Astrocyte (in vitro differentiated cells and primary cell): ENCODE measurements at regions not wholly inside any gene's neighbourhood (a gene's known extent, or its start where the extent isn't known, plus 50 kb on each side); places are given as distances from the start of the nearest gene placed in this dataset.

Experiments
- DNase-seq: peaks from one replicate; pipeline ENCODE4 v3.0.0-alpha.2; 2010; ENCODE audit warnings: low read depth
- FAIRE-seq: peaks from 2 replicates; lab custom pipeline; 2011; peaks lifted over from hg19 to GRCh38; lab: Jason Lieb, UNC
- H2AFZ ChIP-seq: 2 replicates; pipeline ENCODE4 v1.6.0; 2012; ENCODE audit warnings: low read depth, low read length, inconsistent platforms
- H3K27ac ChIP-seq: 2 replicates; pipeline ENCODE4 v1.5.1; 2011; ENCODE audit warnings: low read depth, low read length, inconsistent platforms
- H3K27me3 ChIP-seq: 2 replicates; pipeline ENCODE4 v1.6.0; 2011; ENCODE audit warnings: low read length, inconsistent platforms; ENCODE audit not compliant: insufficient read depth
- H3K36me3 ChIP-seq: 2 replicates; pipeline ENCODE4 v1.5.1; 2011; ENCODE audit warnings: low read length, inconsistent platforms; ENCODE audit not compliant: insufficient read depth
- H3K4me1 ChIP-seq: 2 replicates; pipeline ENCODE4 v1.5.1; 2011; ENCODE audit warnings: low read length, inconsistent platforms; ENCODE audit not compliant: insufficient read depth
- H3K4me2 ChIP-seq: 2 replicates; pipeline ENCODE4 v1.6.0; 2012; ENCODE audit warnings: low read length, inconsistent platforms
- H3K4me3 ChIP-seq: 2 replicates; pipeline ENCODE4 v1.5.1; 2011; ENCODE audit warnings: low read depth, mild to moderate bottlenecking, low read length, inconsistent platforms; ENCODE audit not compliant: insufficient read depth
- H3K79me2 ChIP-seq: 2 replicates; pipeline ENCODE4 v1.6.0; 2012; ENCODE audit warnings: mild to moderate bottlenecking, low read length, inconsistent platforms; ENCODE audit not compliant: insufficient read depth
- H3K9ac ChIP-seq: 2 replicates; pipeline ENCODE4 v1.6.0; 2012; ENCODE audit warnings: mild to moderate bottlenecking, low read length, inconsistent platforms
- H3K9me3 ChIP-seq: 2 replicates; pipeline ENCODE4 v1.5.1; 2012; ENCODE audit warnings: low read depth, mild to moderate bottlenecking, low read length, inconsistent platforms; ENCODE audit not compliant: insufficient read depth
- H4K20me1 ChIP-seq: 2 replicates; pipeline ENCODE4 v1.6.0; 2012; ENCODE audit warnings: low read length, inconsistent platforms; ENCODE audit not compliant: insufficient read depth
- H3K27ac Mint-ChIP-seq: one replicate; pipeline ENCODE4 v1.8.0; 2021; ENCODE audit warnings: mild to moderate bottlenecking, mixed read lengths; ENCODE audit not compliant: unreplicated experiment
- H3K27me3 Mint-ChIP-seq: one replicate; pipeline ENCODE4 v1.8.0; 2021; ENCODE audit warnings: low read depth, mixed read lengths; ENCODE audit not compliant: unreplicated experiment
- H3K36me3 Mint-ChIP-seq: one replicate; pipeline ENCODE4 v1.8.0; 2021; ENCODE audit warnings: low read depth, mixed read lengths; ENCODE audit not compliant: unreplicated experiment
- H3K4me1 Mint-ChIP-seq: one replicate; pipeline ENCODE4 v1.8.0; 2021; ENCODE audit warnings: low read depth, mixed read lengths; ENCODE audit not compliant: unreplicated experiment
- H3K4me3 Mint-ChIP-seq: one replicate; pipeline ENCODE4 v1.8.0; 2021; ENCODE audit warnings: mild to moderate bottlenecking, moderate library complexity, mixed read lengths; ENCODE audit not compliant: unreplicated experiment
- H3K9me3 Mint-ChIP-seq: one replicate; pipeline ENCODE4 v1.8.0; 2021; ENCODE audit warnings: mild to moderate bottlenecking, mixed read lengths; ENCODE audit not compliant: unreplicated experiment
- CTCF ChIP-seq: IDR thresholded peaks from 2 replicates; pipeline ENCODE4 v1.5.1; 2011; ENCODE audit warnings: low read depth, mild to moderate bottlenecking, inconsistent platforms, low read length, moderate library complexity; ENCODE audit not compliant: insufficient read depth
- EZH2 ChIP-seq: IDR thresholded peaks from 2 replicates; pipeline ENCODE4 v1.6.1; 2012; ENCODE audit warnings: mild to moderate bottlenecking, low read length, inconsistent platforms; ENCODE audit not compliant: insufficient read depth

- DNase-seq (no peak), FAIRE-seq (no peak)
- H4K20me1 ChIP-seq: no peaks in the 10 kb centered on the region
These were observed 349.7 kb downstream of the PTEN start for GRCh38 chr10:88213065-88213605.

DNA sequence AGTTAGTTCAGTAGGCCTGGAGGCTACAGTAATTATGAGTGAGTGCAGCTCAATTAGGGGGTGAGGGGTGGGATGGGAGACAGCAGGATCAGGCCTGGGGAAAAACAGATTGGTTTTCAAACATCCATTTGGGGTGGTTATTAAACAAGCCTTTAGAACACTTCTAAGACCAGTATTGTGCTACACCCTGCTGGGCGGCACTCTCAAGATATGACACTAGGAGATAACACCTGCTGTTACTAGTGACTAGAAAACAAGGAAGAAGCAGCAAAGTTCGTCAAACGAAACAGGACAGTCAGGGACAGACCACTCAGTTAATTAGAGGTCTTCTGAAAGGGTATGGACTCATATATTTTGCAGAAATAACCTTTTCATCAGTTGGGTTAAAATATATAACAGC lies 353.6 kb downstream of the PTEN start:
- Histone ChIP-seq H3K4me1 (no peaks in the 10 kb centered on the region), H4K20me1 (no peaks in the 10 kb centered on the region), H3K9me3 (no peaks in the 10 kb centered on the region), H3K9ac (no peak overlapping the region), H3K27me3 (no peaks in the 10 kb centered on the region), H3K27ac (no peak overlapping the region), H3K79me2 (no peaks in the 10 kb centered on the region), H3K4me2 (no peak overlapping the region), H2AFZ (no peak overlapping the region), H3K36me3 (no peaks in the 10 kb centered on the region), H3K4me3 (no peak overlapping the region)
- TF ChIP-seq CTCF: no peak
- TF ChIP-seq EZH2: no peak
- H3K4me3 Mint-ChIP-seq: no peak overlapping the region
- no peaks in the 10 kb centered on the region for H3K9me3 Mint-ChIP-seq
- no peak for FAIRE-seq
- H3K27ac Mint-ChIP-seq: no peak overlapping the region
- peaks cover 4% of the 10 kb centered on the region for H3K27me3 Mint-ChIP-seq
- H3K4me1 Mint-ChIP-seq: no peaks in the 10 kb centered on the region
- DNase-seq: no peak
- H3K36me3 Mint-ChIP-seq: no peaks in the 10 kb centered on the region

More at GRCh38 chr10:88213065-88213605, 349.7 kb downstream of the PTEN start:
- Histone ChIP-seq H3K36me3 (no peaks in the 10 kb centered on the region), H3K4me3 (no peak overlapping the region), H2AFZ (no peak overlapping the region), H3K4me1 (no peaks in the 10 kb centered on the region), H3K79me2 (no peaks in the 10 kb centered on the region), H3K27me3 (no peaks in the 10 kb centered on the region), H3K4me2 (no peak overlapping the region), H3K27ac (no peak overlapping the region), H3K9me3 (no peaks in the 10 kb centered on the region), H3K9ac (no peak overlapping the region)
- TF ChIP-seq CTCF (no peak), EZH2 (no peak)
- no peak overlapping the region for H3K27ac Mint-ChIP-seq
- no peaks in the 10 kb centered on the region for H3K36me3 Mint-ChIP-seq
- peaks cover 3% of the 10 kb centered on the region for H3K27me3 Mint-ChIP-seq
- no peak overlapping the region for H3K4me3 Mint-ChIP-seq
- H3K4me1 Mint-ChIP-seq: peaks cover 8% of the 10 kb centered on the region
- no peaks in the 10 kb centered on the region for H3K9me3 Mint-ChIP-seq

DNA sequence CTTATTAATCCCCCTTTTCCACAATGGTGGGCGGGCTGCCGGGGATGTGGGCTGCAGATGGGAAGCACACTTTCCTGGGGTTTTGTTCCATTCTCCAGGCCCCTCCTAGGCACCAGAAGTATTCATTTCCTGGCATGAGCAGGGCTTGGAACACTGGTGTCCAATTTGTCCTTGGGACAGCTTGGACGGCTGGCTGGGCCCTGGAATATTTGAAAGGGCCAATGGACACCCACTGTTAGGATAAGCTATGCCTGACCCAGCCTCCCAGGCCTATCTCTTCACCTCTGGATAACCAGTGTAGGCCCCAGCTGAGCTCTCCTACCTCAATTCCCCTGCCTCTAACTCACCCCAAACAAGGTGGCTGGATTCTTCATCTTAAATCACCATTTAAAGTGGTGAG lies 354.9 kb downstream of the PTEN start:
- no peak overlapping the region for H3K4me3 Mint-ChIP-seq
- H2AFZ ChIP-seq: no peak overlapping the region
- H3K36me3 Mint-ChIP-seq: no peaks in the 10 kb centered on the region
- no peak overlapping the region for H3K27ac ChIP-seq
- H3K27ac Mint-ChIP-seq: no peak overlapping the region
- no peak for TF ChIP-seq CTCF
- TF ChIP-seq EZH2: no peak
- H3K4me2 ChIP-seq: no peak overlapping the region
- H3K27me3 Mint-ChIP-seq: peaks cover 4% of the 10 kb centered on the region
- H3K4me1 Mint-ChIP-seq: no peaks in the 10 kb centered on the region
- H3K9me3 ChIP-seq: no peaks in the 10 kb centered on the region
- no peaks in the 10 kb centered on the region for H3K79me2 ChIP-seq
- H4K20me1 ChIP-seq: no peaks in the 10 kb centered on the region
- FAIRE-seq: no peak
- no peak overlapping the region for H3K9ac ChIP-seq
- H3K27me3 ChIP-seq: no peaks in the 10 kb centered on the region
- no peaks in the 10 kb centered on the region for H3K36me3 ChIP-seq
- no peaks in the 10 kb centered on the region for H3K4me1 ChIP-seq
- H3K9me3 Mint-ChIP-seq: no peaks in the 10 kb centered on the region
- H3K4me3 ChIP-seq: no peak overlapping the region
- DNase-seq: no peak
